ENCODE measurements at regions not wholly inside any gene's neighbourhood (a gene's known extent, or its start where the extent isn't known, plus 50 kb on each side); places are given as distances from the start of the nearest gene placed in this dataset.

DNA sequence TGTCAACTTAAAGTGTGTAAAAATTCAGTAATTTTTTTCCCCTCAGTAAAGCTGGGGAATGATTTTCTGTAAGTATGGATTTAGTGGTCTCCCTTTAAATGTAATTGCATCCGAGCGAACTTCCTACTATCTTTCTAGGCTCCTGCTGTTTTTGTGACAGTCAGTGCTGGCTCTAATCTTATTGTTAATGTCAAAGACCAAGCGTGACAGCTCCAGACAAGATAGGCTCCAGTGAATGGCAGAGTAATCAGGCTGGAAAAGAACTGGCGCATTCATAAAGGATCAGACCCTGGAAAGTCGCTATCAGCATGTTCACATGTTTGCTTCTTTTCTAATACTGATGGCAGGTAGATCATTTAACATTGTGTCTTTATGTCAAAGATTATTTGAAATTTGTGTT lies 908.0 kb upstream of the ATXN8OS start:
- TF ChIP-seq, protein P1, sequence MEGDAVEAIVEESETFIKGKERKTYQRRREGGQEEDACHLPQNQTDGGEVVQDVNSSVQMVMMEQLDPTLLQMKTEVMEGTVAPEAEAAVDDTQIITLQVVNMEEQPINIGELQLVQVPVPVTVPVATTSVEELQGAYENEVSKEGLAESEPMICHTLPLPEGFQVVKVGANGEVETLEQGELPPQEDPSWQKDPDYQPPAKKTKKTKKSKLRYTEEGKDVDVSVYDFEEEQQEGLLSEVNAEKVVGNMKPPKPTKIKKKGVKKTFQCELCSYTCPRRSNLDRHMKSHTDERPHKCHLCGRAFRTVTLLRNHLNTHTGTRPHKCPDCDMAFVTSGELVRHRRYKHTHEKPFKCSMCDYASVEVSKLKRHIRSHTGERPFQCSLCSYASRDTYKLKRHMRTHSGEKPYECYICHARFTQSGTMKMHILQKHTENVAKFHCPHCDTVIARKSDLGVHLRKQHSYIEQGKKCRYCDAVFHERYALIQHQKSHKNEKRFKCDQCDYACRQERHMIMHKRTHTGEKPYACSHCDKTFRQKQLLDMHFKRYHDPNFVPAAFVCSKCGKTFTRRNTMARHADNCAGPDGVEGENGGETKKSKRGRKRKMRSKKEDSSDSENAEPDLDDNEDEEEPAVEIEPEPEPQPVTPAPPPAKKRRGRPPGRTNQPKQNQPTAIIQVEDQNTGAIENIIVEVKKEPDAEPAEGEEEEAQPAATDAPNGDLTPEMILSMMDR (tag by site-specific recombination; IDR thresholded peaks at IDR 0.05): no peak
- TF ChIP-seq, protein P2, sequence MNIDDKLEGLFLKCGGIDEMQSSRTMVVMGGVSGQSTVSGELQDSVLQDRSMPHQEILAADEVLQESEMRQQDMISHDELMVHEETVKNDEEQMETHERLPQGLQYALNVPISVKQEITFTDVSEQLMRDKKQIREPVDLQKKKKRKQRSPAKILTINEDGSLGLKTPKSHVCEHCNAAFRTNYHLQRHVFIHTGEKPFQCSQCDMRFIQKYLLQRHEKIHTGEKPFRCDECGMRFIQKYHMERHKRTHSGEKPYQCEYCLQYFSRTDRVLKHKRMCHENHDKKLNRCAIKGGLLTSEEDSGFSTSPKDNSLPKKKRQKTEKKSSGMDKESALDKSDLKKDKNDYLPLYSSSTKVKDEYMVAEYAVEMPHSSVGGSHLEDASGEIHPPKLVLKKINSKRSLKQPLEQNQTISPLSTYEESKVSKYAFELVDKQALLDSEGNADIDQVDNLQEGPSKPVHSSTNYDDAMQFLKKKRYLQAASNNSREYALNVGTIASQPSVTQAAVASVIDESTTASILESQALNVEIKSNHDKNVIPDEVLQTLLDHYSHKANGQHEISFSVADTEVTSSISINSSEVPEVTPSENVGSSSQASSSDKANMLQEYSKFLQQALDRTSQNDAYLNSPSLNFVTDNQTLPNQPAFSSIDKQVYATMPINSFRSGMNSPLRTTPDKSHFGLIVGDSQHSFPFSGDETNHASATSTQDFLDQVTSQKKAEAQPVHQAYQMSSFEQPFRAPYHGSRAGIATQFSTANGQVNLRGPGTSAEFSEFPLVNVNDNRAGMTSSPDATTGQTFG (tag by site-specific recombination; IDR thresholded peaks at IDR 0.05; ENCODE audit: borderline replicate concordance): no peak
- no peak for TF ChIP-seq EGR2 (tag by site-specific recombination; IDR thresholded peaks at IDR 0.05; ENCODE audit: low read depth)
- no peak for TF ChIP-seq REPIN1 (tag by site-specific recombination; IDR thresholded peaks at IDR 0.05; ENCODE audit: low read depth)
- no peak for TF ChIP-seq ZNF214 (tag by site-specific recombination; IDR thresholded peaks at IDR 0.05; ENCODE audit: borderline replicate concordance)
- TF ChIP-seq ZNF114 (tag by site-specific recombination; IDR thresholded peaks at IDR 0.05): no peak
- no peak for TF ChIP-seq MYNN (tag by site-specific recombination; IDR thresholded peaks at IDR 0.05; ENCODE audit: borderline replicate concordance)
- no peak for TF ChIP-seq ZBTB17 (tag by site-specific recombination; IDR thresholded peaks at IDR 0.05)
- TF ChIP-seq TCF7L2 (IDR thresholded peaks at IDR 0.05; ENCODE audit: borderline replicate concordance, low read depth, low read length): no peak
- TF ChIP-seq, protein P3, sequence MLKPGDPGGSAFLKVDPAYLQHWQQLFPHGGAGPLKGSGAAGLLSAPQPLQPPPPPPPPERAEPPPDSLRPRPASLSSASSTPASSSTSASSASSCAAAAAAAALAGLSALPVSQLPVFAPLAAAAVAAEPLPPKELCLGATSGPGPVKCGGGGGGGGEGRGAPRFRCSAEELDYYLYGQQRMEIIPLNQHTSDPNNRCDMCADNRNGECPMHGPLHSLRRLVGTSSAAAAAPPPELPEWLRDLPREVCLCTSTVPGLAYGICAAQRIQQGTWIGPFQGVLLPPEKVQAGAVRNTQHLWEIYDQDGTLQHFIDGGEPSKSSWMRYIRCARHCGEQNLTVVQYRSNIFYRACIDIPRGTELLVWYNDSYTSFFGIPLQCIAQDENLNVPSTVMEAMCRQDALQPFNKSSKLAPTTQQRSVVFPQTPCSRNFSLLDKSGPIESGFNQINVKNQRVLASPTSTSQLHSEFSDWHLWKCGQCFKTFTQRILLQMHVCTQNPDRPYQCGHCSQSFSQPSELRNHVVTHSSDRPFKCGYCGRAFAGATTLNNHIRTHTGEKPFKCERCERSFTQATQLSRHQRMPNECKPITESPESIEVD (tag by site-specific recombination; IDR thresholded peaks at IDR 0.05): no peak
- TF ChIP-seq ZNF629 (tag by site-specific recombination; IDR thresholded peaks at IDR 0.05): no peak
- no peak for TF ChIP-seq ZNF785 (tag by site-specific recombination; IDR thresholded peaks at IDR 0.05)
- TF ChIP-seq ZNF157 (tag by site-specific recombination; IDR thresholded peaks at IDR 0.05): no peak
- TF ChIP-seq ZXDB (tag by site-specific recombination; IDR thresholded peaks at IDR 0.05): no peak
